ENCODE measurements at regions not wholly inside any gene's neighbourhood (a gene's known extent, or its start where the extent isn't known, plus 50 kb on each side); places are given as distances from the start of the nearest gene placed in this dataset.

DNA sequence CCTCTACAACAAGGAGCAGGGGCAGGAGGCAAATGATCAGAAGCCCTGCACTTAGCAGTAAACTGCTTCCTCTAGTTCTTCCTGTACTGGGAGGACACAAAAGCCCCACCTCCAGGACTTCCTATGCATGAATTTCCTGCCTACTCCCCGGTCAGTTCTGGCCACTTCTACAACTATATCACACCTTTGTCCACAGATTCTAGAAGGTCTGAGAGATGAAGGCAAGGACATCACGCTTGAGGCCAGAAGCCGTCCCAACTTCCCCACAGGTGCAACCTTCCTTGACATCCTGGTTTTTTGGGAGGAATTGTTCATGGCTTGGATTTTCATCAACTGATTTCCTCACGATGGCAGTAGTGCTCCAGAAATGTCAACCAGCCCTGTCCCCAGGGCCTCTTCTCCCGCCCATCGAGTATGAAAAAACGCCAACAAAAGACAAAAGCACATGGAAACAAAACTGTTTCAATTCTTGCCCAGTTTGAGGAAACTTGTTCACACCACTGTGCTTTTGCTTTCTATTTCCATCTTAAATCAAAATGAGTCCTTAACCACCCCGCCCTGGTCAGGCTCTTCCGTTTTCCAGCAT is 206.5 kb upstream of the STK26 start:
- BruUV-seq (replicated peaks): no TSS peak
- Histone ChIP-seq H3K79me2 (ENCODE audit: insufficient read depth, low read length) (no peaks in the 10 kb centered on the region), H4K20me1 (ENCODE audit: insufficient read depth, low read length) (no peaks in the 10 kb centered on the region), H3K27me3 (ENCODE audit: control insufficient read depth in 1 of 2, insufficient read depth in 2 of 2, low read length in 2 of 2) (no peaks in the 10 kb centered on the region), H3K4me3 (replicated peaks in 1 of 3; ENCODE audit: insufficient read depth in 1 of 3, low read depth in 2 of 3, low read length in 3 of 3) (no peak overlapping the region), H3K4me2 (ENCODE audit: low read depth, low read length) (no peak overlapping the region), H3K4me1 (ENCODE audit: insufficient read depth, low read length) (no peaks in the 10 kb centered on the region), H2AFZ (ENCODE audit: low read length) (no peak overlapping the region), H3K27ac (ENCODE audit: extremely low read length, insufficient read depth, low read length) (no peak overlapping the region), H3K36me3 (replicated peaks in 1 of 2; ENCODE audit: control insufficient read depth in 1 of 2, insufficient read depth in 2 of 2, low read length in 2 of 2) (no peaks in the 10 kb centered on the region), H3K9me3 (ENCODE audit: low read length) (no peaks in the 10 kb centered on the region), H3K9ac (ENCODE audit: insufficient read depth, low read depth, low read length) (no peak overlapping the region)
- ATAC-seq (no peak), FAIRE-seq (no peak), DNase-seq (ENCODE audit: low spot score) (no peak)
- intact Hi-C loops (cut with micrococcal nuclease; ENCODE audit: unreplicated experiment) (no loop called here), in situ Hi-C loops (cut with HindIII; ENCODE audit: extremely low pct_ligation_motif_present, low pct_unique_long_range_greater_than_20kb) (no loop called here)
- 98% methylated on average over 9 of the region's 9 CpGs for WGBS (ENCODE audit: low lambda C conversion rate)
- TF ChIP-seq ZNF224 (CRISPR knock-in tag; IDR thresholded peaks at IDR 0.05): no peak
- no peak for TF ChIP-seq SAP130 (CRISPR knock-in tag; IDR thresholded peaks at IDR 0.05; ENCODE audit: low read depth)
- TF ChIP-seq CCAR2 (optimal IDR thresholded peaks at IDR 0.05; ENCODE audit: low read depth, low read length): no peak
- TF ChIP-seq NR2C2 (CRISPR knock-in tag; IDR thresholded peaks at IDR 0.05; ENCODE audit: borderline replicate concordance): no peak
- TF ChIP-seq ZKSCAN1 (IDR thresholded peaks at IDR 0.05; ENCODE audit: low read length): no peak
- TF ChIP-seq, protein P1, sequence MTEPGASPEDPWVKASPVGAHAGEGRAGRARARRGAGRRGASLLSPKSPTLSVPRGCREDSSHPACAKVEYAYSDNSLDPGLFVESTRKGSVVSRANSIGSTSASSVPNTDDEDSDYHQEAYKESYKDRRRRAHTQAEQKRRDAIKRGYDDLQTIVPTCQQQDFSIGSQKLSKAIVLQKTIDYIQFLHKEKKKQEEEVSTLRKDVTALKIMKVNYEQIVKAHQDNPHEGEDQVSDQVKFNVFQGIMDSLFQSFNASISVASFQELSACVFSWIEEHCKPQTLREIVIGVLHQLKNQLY (CRISPR knock-in tag; IDR thresholded peaks at IDR 0.05): no peak
- no peak for TF ChIP-seq DR1 (CRISPR knock-in tag; IDR thresholded peaks at IDR 0.05)
- TF ChIP-seq ZNF256 (CRISPR knock-in tag; conservative IDR thresholded peaks at IDR 0.05): no peak
- TF ChIP-seq ZNF558 (CRISPR knock-in tag; IDR thresholded peaks at IDR 0.05; ENCODE audit: borderline replicate concordance): no peak
- POLR2A ChIA-PET: no interaction called here
- CTCF ChIA-PET (ENCODE audit: low intra/inter-chr PET ratio, low total read pairs): no interaction called here

DNA sequence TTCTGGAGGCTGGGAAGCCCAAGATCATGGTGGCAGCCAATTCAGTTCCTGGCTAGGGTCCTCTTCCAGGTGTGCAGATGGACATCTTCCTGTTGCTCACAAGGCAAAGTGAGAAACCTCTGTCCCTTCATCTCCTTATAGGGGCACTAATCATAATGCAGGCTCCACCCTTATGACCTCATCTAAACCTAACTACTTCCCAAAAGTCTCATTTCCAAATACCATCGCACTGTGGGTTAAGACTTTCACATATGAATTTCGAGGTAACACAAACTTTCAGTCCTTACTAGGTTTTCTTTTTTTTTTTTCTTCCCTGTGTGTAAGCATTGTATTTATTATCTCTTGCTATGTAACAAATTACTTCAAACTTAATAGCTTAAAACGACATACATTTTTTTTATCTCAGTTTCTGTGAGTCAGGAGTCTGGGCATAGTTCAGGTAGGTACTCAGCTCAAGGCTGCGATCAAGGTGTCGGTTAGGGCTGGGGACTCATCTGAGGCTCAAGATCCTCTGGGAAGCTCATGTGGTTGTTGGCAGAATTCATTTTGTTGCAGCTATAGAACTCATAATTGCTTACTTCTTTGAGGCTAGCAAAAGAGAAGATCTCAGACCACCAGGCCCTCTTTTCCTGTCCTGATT is 204.7 kb upstream of the STK26 start:
- Histone ChIP-seq H3K36me3 (replicated peaks in 1 of 2; ENCODE audit: control insufficient read depth in 1 of 2, insufficient read depth in 2 of 2, low read length in 2 of 2) (no peaks in the 10 kb centered on the region), H3K4me2 (ENCODE audit: low read depth, low read length) (no peak overlapping the region), H3K9me3 (ENCODE audit: low read length) (no peaks in the 10 kb centered on the region), H3K27ac (ENCODE audit: extremely low read length, insufficient read depth, low read length) (no peak overlapping the region), H3K4me1 (ENCODE audit: insufficient read depth, low read length) (no peaks in the 10 kb centered on the region), H3K79me2 (ENCODE audit: insufficient read depth, low read length) (no peaks in the 10 kb centered on the region), H3K9ac (ENCODE audit: insufficient read depth, low read depth, low read length) (no peak overlapping the region), H3K27me3 (ENCODE audit: control insufficient read depth in 1 of 2, insufficient read depth in 2 of 2, low read length in 2 of 2) (no peaks in the 10 kb centered on the region), H3K4me3 (replicated peaks in 1 of 3; ENCODE audit: insufficient read depth in 1 of 3, low read depth in 2 of 3, low read length in 3 of 3) (no peak overlapping the region), H2AFZ (ENCODE audit: low read length) (no peak overlapping the region), H4K20me1 (ENCODE audit: insufficient read depth, low read length) (no peaks in the 10 kb centered on the region)
- BruUV-seq (replicated peaks): no TSS peak
- FAIRE-seq (no peak), ATAC-seq (no peak), DNase-seq (ENCODE audit: low spot score) (no peak)
- in situ Hi-C loops (cut with HindIII; ENCODE audit: extremely low pct_ligation_motif_present, low pct_unique_long_range_greater_than_20kb) (no loop called here), intact Hi-C loops (cut with micrococcal nuclease; ENCODE audit: unreplicated experiment) (no loop called here)
- 94% methylated on average over 5 of the region's 5 CpGs for WGBS (ENCODE audit: low lambda C conversion rate)
- TF ChIP-seq ZFP82 (CRISPR knock-in tag; IDR thresholded peaks at IDR 0.05; ENCODE audit: borderline replicate concordance) (no peak), TFDP2 (CRISPR knock-in tag; IDR thresholded peaks at IDR 0.05) (no peak), ZNF775 (CRISPR knock-in tag; IDR thresholded peaks at IDR 0.05; ENCODE audit: borderline replicate concordance) (no peak), MED13 (CRISPR knock-in tag; IDR thresholded peaks at IDR 0.05) (no peak), MAFK (conservative IDR thresholded peaks at IDR 0.05 in 1 of 2, IDR thresholded peaks at IDR 0.05 in 1 of 2; ENCODE audit: low read length in 2 of 2) (no peak)
- TF ChIP-seq, protein P2, sequence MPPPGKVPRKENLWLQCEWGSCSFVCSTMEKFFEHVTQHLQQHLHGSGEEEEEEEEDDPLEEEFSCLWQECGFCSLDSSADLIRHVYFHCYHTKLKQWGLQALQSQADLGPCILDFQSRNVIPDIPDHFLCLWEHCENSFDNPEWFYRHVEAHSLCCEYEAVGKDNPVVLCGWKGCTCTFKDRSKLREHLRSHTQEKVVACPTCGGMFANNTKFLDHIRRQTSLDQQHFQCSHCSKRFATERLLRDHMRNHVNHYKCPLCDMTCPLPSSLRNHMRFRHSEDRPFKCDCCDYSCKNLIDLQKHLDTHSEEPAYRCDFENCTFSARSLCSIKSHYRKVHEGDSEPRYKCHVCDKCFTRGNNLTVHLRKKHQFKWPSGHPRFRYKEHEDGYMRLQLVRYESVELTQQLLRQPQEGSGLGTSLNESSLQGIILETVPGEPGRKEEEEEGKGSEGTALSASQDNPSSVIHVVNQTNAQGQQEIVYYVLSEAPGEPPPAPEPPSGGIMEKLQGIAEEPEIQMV (CRISPR knock-in tag; IDR thresholded peaks at IDR 0.05; ENCODE audit: low read depth): no peak
- ChIA-PET CTCF (ENCODE audit: low intra/inter-chr PET ratio, low total read pairs) (no interaction called here), POLR2A (no interaction called here)

Data from HepG2 (cell line).